ENCODE measurements at regions not wholly inside any gene's neighbourhood (a gene's known extent, or its start where the extent isn't known, plus 50 kb on each side); places are given as distances from the start of the nearest gene placed in this dataset.

DNA sequence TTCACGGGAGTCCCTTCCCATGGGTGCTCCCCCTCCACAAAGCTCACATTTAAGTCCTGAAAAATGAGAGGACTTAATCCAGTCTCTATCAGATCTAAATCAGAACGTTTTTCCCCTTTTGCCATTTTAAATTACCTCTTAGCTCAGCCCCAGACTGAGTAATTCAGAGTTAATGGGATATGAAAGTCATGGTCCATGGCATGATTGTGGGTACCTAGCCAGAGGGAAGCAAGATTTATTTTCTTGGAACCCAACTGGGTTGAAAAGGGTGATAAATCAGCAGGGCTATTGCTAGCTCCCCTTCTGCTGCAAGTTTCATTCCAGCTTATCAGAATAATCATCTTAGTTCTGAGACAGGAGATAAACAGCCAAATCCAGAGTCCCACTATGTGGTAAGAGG is 320.2 kb upstream of the CHD6 start:
- BruUV-seq (replicated peaks) = no TSS peak
- H3K36me3 ChIP-seq (ENCODE audit: control insufficient read depth in 2 of 2, insufficient read depth in 2 of 2, low read length in 1 of 2) = no peaks in the 10 kb centered on the region
- intact Hi-C loops (cut with micrococcal nuclease; ENCODE audit: unreplicated experiment) = no loop called here
- no peak for DNase-seq (ENCODE audit: low read depth, low spot score)
- WGBS (ENCODE audit: insufficient coverage, insufficient replicate concordance, low lambda C conversion rate, missing lambda C conversion rate) = 3% methylated on average over 2 of the region's 2 CpGs
- CTCF ChIA-PET = no interaction called here
- in situ Hi-C loops (cut with MboI) = no loop called here
- ATAC-seq = no peak
- no peaks in the 10 kb centered on the region for H3K79me2 ChIP-seq (ENCODE audit: control insufficient read depth, insufficient read depth, low read length)
- H3K27me3 ChIP-seq (replicated peaks in 1 of 2; ENCODE audit: control insufficient read depth in 2 of 2, insufficient read depth in 2 of 2, low read length in 1 of 2) = no peaks in the 10 kb centered on the region
- RAD21 ChIA-PET (ENCODE audit: unreplicated experiment) = no interaction called here
- TF ChIP-seq ZNF274 (IDR thresholded peaks at IDR 0.05; ENCODE audit: insufficient read depth, insufficient read length) (no peak), SREBF2 (IDR thresholded peaks at IDR 0.05; ENCODE audit: low read length) (no peak), EED (IDR thresholded peaks at IDR 0.05; ENCODE audit: low read depth) (no peak), BCLAF1 (IDR thresholded peaks at IDR 0.05) (no peak), BMI1 (IDR thresholded peaks at IDR 0.05; ENCODE audit: borderline replicate concordance) (no peak), RB1 (IDR thresholded peaks at IDR 0.05; ENCODE audit: borderline replicate concordance) (no peak), SPI1 (IDR thresholded peaks at IDR 0.05; ENCODE audit: borderline replicate concordance, insufficient read depth, low read depth, low read length) (no peak), TBL1XR1 (IDR thresholded peaks at IDR 0.05; ENCODE audit: low read depth, low read length) (no peak)
- H3K4me3 ChIP-seq = no peak overlapping the region
- no peak overlapping the region for H3K4me2 ChIP-seq (ENCODE audit: control insufficient read depth, insufficient read depth)
- no peaks in the 10 kb centered on the region for H3K4me1 ChIP-seq (ENCODE audit: control insufficient read depth, insufficient read depth, low read length)
- POLR2A ChIA-PET = no interaction called here
- H3K27ac ChIP-seq (ENCODE audit: control insufficient read depth, insufficient read depth) = no peak overlapping the region
- no peaks in the 10 kb centered on the region for H4K20me1 ChIP-seq (ENCODE audit: control insufficient read depth, insufficient read depth)
- H2AFZ ChIP-seq (ENCODE audit: control insufficient read depth, low read depth, low read length) = no peak overlapping the region
- FAIRE-seq = no peak
- SMC1A ChIA-PET (ENCODE audit: uncharacterized antibody, unreplicated experiment) = no interaction called here
- no peaks in the 10 kb centered on the region for H3K9me3 ChIP-seq (replicated peaks; ENCODE audit: control insufficient read depth, insufficient read depth, low read length)
- no peak overlapping the region for H3K9ac ChIP-seq (ENCODE audit: control insufficient read depth, insufficient read depth, low read length)
